Lower leg skin (tissue), 3 donors: ENCODE measurements at regions not wholly inside any gene's neighbourhood (a gene's known extent, or its start where the extent isn't known, plus 50 kb on each side); places are given as distances from the start of the nearest gene placed in this dataset.

Source experiments
- CTCF ChIP-seq, 3 donors: fragments of 450-650 bp; IDR thresholded peaks; one replicate each; pipeline ENCODE4 v1.5.1; 2016; ENCODE audit warnings: antibody characterized with exemption in 3 of 3, mild to moderate bottlenecking in 3 of 3, moderate library complexity in 2 of 3
- POLR2A ChIP-seq, 2 donors: fragments of 450-650 bp; IDR thresholded peaks; one replicate each; pipeline ENCODE4 v1.6.1; 2016 to 2017; ENCODE audit warnings: antibody characterized with exemption in 2 of 2, mild to moderate bottlenecking in 1 of 2, moderate library complexity in 1 of 2

GRCh38 chr9:108489567-108489966, 366.2 kb downstream of the ACTL7B start:
- TF ChIP-seq CTCF (IDR thresholded peaks at IDR 0.05) (no peak), POLR2A (IDR thresholded peaks at IDR 0.05) (no peak)
